ENCODE measurements at regions not wholly inside any gene's neighbourhood (a gene's known extent, or its start where the extent isn't known, plus 50 kb on each side); places are given as distances from the start of the nearest gene placed in this dataset.

DNA sequence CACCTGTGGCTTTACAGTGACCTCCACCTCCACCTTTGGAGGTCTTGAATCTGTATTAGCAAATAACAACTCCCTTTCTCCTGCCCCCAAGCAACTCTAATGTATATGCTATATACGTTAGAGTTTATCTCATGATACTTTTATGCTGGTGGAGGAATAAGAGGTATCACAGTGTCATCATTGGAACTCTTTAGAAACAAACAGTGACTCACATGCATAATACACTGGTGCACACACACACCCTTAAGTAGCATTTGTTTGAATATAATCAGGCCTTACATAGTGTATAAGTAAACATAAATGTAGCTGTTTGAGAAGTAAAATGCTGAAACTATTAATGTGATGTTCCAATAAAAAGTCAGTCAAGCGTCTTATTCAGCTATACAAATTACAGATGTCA, 280.2 kb upstream of the C2CD4B start:
- no peak for DNase-seq (ENCODE audit: low spot score)
- TF ChIP-seq, protein P1, sequence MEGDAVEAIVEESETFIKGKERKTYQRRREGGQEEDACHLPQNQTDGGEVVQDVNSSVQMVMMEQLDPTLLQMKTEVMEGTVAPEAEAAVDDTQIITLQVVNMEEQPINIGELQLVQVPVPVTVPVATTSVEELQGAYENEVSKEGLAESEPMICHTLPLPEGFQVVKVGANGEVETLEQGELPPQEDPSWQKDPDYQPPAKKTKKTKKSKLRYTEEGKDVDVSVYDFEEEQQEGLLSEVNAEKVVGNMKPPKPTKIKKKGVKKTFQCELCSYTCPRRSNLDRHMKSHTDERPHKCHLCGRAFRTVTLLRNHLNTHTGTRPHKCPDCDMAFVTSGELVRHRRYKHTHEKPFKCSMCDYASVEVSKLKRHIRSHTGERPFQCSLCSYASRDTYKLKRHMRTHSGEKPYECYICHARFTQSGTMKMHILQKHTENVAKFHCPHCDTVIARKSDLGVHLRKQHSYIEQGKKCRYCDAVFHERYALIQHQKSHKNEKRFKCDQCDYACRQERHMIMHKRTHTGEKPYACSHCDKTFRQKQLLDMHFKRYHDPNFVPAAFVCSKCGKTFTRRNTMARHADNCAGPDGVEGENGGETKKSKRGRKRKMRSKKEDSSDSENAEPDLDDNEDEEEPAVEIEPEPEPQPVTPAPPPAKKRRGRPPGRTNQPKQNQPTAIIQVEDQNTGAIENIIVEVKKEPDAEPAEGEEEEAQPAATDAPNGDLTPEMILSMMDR (IDR thresholded peaks at IDR 0.05; ENCODE audit: extremely low read depth, missing control alignments): no peak

DNA sequence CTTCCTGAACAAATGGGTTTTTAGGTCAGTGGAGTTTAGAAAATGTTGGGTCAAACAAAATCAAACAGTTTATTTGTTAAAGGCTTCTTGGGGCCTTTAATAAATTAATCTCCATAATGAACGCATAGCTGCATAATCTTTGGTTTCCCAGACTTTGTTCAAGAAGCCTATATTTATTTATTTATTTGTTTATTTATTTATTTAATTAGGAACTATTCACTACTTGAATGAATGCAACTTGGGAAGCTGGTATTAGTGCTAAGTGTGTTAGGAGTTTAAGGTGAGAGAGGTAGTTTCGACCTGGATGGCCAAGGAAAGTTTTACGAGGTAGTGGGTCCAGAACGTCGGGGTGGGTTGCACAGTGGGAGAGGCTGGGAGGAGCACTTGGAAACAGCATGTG, 281.9 kb upstream of the C2CD4B start:
- TF ChIP-seq, protein P1 (IDR thresholded peaks at IDR 0.05; ENCODE audit: extremely low read depth, missing control alignments): no peak
- no peak for DNase-seq (ENCODE audit: low spot score)

DNA sequence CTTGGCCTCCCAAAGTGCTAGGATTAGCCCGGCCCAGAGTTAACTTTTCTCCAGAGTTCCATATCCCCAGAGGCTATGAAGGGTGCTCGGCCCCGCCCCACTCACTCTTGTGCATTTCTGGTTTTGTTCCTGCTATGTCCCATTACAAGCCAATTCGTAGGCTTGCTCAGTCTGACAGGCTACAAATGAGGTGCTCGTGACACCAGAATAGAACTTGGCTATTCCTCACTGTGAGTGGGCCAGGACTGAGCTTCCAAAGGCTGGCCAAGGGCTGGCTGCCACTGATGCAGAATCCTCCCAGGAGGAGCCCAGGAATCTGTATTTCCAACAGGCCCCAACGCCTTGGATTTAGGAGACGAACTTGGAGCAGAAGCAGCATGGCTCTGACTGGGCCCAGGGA, 282.7 kb upstream of the C2CD4B start:
- TF ChIP-seq, protein P1 (IDR thresholded peaks at IDR 0.05; ENCODE audit: extremely low read depth, missing control alignments): no peak
- no peak for DNase-seq (ENCODE audit: low spot score)

DNA sequence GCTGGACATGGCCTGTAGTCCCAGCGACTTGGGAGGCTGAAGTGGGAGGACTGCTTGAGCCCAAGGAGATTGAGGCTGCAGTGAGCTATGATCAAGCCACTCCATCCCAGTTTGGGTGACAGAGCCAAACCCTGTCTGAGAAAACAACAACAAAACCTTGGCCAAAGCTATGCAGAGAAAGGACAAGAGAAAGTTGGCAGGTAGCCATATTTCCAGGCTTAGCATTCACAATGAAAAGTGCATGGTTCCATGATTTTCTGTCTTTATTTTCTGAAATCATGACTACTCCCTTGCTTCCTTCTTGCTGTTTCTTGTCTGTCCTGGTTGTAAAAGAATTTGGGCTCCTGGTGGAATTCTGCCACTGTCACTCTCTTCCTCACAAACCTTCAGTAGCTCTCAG, 284.6 kb upstream of the C2CD4B start:
- TF ChIP-seq, protein P1 (IDR thresholded peaks at IDR 0.05; ENCODE audit: extremely low read depth, missing control alignments): no peak
- DNase-seq (ENCODE audit: low spot score): no peak

DNA sequence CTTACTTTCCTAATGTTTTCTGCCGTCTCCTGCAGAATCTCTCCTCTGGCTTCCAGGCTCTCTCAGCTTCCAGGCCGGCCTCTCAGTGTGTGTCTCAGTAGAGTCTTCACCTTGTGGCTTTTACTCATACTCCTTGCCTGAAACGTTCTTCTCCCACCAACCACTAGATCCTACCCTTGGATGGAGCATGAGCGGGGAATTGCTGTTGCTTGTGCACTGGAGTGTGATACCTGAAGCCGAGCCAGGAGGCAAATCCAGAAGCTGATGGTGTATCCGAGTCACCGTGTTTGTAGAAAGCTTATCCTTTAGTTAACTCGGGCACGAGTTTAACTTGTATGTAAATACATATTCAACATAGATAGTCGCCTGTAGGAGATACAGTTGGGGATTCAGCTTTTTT, 285.0 kb upstream of the C2CD4B start:
- TF ChIP-seq, protein P1 (IDR thresholded peaks at IDR 0.05; ENCODE audit: extremely low read depth, missing control alignments): no peak
- no peak for DNase-seq (ENCODE audit: low spot score)

DNA sequence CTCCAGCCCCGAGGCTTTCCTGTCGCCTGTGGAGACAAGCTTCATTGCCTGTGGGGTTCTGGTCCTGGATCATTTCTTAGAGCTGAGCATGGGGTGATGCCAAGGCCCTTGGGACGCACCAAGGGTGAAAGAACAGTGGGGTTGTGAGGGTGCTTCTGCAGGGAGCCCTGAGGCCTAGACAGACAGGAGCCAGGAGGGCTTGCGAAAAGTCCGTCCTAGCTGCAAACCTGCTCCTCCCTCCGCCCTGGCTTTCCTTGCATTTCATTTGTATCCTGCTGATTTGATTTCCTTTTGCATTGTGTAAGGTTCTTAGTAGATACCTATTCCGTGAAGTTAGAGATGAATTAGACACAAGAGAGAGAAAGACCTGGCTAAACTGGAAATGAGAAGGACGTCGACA, 286.9 kb upstream of the C2CD4B start:
- DNase-seq (ENCODE audit: low spot score): no peak
- TF ChIP-seq, protein P1 (IDR thresholded peaks at IDR 0.05; ENCODE audit: extremely low read depth, missing control alignments): no peak

DNA sequence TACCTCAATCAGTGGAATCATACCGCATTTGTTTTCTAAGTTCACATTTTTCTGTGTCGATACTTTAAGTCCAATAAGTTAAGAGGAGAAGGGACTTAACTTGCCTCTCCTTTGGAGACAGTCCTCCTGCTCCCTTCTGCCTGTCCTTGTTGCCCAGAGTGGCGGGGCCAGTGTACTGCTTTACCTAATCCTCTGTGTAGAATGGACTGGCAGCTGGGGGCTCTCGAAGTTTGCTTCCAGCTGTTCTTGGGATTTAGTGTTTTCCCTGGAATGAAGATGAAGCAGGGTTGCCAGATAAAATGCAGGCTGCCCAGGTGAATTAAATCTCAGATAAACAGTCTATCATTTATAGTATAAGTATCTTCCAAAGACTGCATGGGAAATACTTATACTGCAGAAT, 287.6 kb upstream of the C2CD4B start:
- DNase-seq (ENCODE audit: low spot score): no peak
- TF ChIP-seq, protein P1 (IDR thresholded peaks at IDR 0.05; ENCODE audit: extremely low read depth, missing control alignments): no peak
